Endodermal cell (in vitro differentiated cells): ENCODE measurements at regions not wholly inside any gene's neighbourhood (a gene's known extent, or its start where the extent isn't known, plus 50 kb on each side); places are given as distances from the start of the nearest gene placed in this dataset.
A peak's percentile ranks its signal among the peaks of the same experiment; 100 is the strongest.
"Not testable (repeated sequence)": the region's sequence is repeated elsewhere in the genome, so short reads cannot be mapped to it uniquely, and the experiment has no call there.

Experiments used
- DNase-seq: peaks from one replicate; pipeline ENCODE4 v3.0.0-alpha.2; 2017
- H3K27ac ChIP-seq: 2 replicates; pipeline ENCODE4 v1.5.1; 2013; ENCODE audit warnings: mild to moderate bottlenecking, low read depth, low read length, moderate library complexity
- H3K27me3 ChIP-seq: 2 replicates; pipeline ENCODE4 v1.6.1; 2013; ENCODE audit warnings: mild to moderate bottlenecking, low read length, moderate library complexity; ENCODE audit not compliant: insufficient read depth, control insufficient read depth, poor library complexity, severe bottlenecking
- H3K36me3 ChIP-seq: 2 replicates; pipeline ENCODE4 v1.7.0; 2013; ENCODE audit warnings: mild to moderate bottlenecking, low read length, moderate library complexity; ENCODE audit not compliant: control insufficient read depth, insufficient read depth
- H3K4me1 ChIP-seq: one replicate; pipeline ENCODE4 v1.7.0; 2013; ENCODE audit warnings: low read length; ENCODE audit not compliant: control insufficient read depth, insufficient read depth
- H3K4me3 ChIP-seq: 2 replicates; pipeline ENCODE4 v1.5.1; 2013; ENCODE audit warnings: mild to moderate bottlenecking, low read length, moderate library complexity
- H3K9ac ChIP-seq: 2 replicates; pipeline ENCODE4 v1.6.1; 2013; ENCODE audit warnings: mild to moderate bottlenecking, low read length, moderate library complexity; ENCODE audit not compliant: poor library complexity, severe bottlenecking; ENCODE audit errors: extremely low read depth
- H3K9me3 ChIP-seq: 2 replicates; pipeline ENCODE4 v1.6.1; 2013; ENCODE audit warnings: mild to moderate bottlenecking, low read length, moderate library complexity; ENCODE audit not compliant: control insufficient read depth
- H3K27ac Mint-ChIP-seq: 2 replicates; pipeline ENCODE4 v1.8.0; 2020; ENCODE audit warnings: mixed read lengths
- H3K27me3 Mint-ChIP-seq: 2 replicates; pipeline ENCODE4 v1.8.0; 2021; ENCODE audit warnings: mild to moderate bottlenecking, mixed read lengths; ENCODE audit not compliant: insufficient read depth
- H3K36me3 Mint-ChIP-seq: 2 replicates; pipeline ENCODE4 v1.8.0; 2020; ENCODE audit warnings: low read depth, mixed read lengths
- H3K4me1 Mint-ChIP-seq: 2 replicates; pipeline ENCODE4 v1.8.0; 2020; ENCODE audit warnings: mixed read lengths
- H3K4me3 Mint-ChIP-seq: 2 replicates; pipeline ENCODE4 v1.8.0; 2020; ENCODE audit warnings: mild to moderate bottlenecking, moderate library complexity, mixed read lengths
- H3K9me3 Mint-ChIP-seq: 2 replicates; pipeline ENCODE4 v1.8.0; 2020; ENCODE audit warnings: mild to moderate bottlenecking, mixed read lengths
- WGBS, 2 experiments: methylation state at CpG; one replicate each; pipeline versions ENCODE4 v1.1.5 to v1.1.7; 2013; ENCODE audit warnings: missing lambda C conversion rate in 2 of 2, mixed read lengths in 1 of 2; ENCODE audit not compliant: insufficient coverage in 1 of 2, insufficient read length in 1 of 2; 5-methylcytosine and 5-hydroxymethylcytosine counted together
- TF ChIP-seq, protein P1 (sequence below): fragments of 200-600 bp; sonication (generic); conservative IDR thresholded peaks from 2 replicates; pipeline ENCODE4 v1.5.0; 2021; ENCODE audit warnings: antibody characterized with exemption, mild to moderate bottlenecking

DNA sequence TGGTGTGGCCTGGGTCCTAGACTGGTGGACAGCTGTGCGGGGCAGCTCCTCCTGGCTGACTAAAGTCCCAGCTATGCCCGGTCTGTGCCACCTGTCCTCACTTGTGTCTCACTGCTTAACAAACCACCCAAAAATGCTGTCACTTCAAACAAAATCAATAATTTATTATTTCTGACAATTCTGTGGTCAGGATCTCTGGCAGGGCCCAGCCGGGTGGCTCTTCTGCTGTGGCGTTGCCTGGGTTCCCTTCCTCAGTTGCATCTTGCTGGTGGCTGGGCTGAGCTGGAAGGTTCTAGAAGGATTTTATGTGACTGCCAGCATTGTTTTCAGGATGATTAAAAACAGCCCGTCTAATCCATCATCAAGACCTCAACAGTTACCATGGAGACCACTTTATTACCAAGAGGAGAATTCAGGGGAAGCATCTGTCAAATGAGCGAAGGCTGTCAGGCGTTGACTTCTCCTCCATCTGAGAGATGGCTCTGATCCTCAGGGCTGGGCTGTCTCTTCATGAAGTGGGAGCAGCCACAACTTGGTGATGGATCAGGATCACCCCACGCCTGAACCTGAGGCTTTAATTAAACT, 280.6 kb upstream of the SFSWAP start:
- Histone ChIP-seq H3K9me3 (peaks cover 3% of the 10 kb centered on the region), H3K4me1 (no peaks in the 10 kb centered on the region), H3K27ac (no peak overlapping the region), H3K27me3 (no peaks in the 10 kb centered on the region), H3K9ac (no peak overlapping the region), H3K4me3 (no peak overlapping the region), H3K36me3 (no peaks in the 10 kb centered on the region)
- TF ChIP-seq, protein P1, sequence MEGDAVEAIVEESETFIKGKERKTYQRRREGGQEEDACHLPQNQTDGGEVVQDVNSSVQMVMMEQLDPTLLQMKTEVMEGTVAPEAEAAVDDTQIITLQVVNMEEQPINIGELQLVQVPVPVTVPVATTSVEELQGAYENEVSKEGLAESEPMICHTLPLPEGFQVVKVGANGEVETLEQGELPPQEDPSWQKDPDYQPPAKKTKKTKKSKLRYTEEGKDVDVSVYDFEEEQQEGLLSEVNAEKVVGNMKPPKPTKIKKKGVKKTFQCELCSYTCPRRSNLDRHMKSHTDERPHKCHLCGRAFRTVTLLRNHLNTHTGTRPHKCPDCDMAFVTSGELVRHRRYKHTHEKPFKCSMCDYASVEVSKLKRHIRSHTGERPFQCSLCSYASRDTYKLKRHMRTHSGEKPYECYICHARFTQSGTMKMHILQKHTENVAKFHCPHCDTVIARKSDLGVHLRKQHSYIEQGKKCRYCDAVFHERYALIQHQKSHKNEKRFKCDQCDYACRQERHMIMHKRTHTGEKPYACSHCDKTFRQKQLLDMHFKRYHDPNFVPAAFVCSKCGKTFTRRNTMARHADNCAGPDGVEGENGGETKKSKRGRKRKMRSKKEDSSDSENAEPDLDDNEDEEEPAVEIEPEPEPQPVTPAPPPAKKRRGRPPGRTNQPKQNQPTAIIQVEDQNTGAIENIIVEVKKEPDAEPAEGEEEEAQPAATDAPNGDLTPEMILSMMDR = no peak
- H3K36me3 Mint-ChIP-seq = no peaks in the 10 kb centered on the region
- no peak overlapping the region for H3K4me3 Mint-ChIP-seq
- H3K27me3 Mint-ChIP-seq = peaks cover 31% of the 10 kb centered on the region
- DNase-seq = peak; percentile 41
- H3K4me1 Mint-ChIP-seq = peaks cover 3% of the 10 kb centered on the region
- no peak overlapping the region for H3K27ac Mint-ChIP-seq
- WGBS, 2 experiments = 50 to 75% methylated on average over 2 to 7 of the region's 8 CpGs
- H3K9me3 Mint-ChIP-seq = peaks cover 16% of the 10 kb centered on the region

DNA sequence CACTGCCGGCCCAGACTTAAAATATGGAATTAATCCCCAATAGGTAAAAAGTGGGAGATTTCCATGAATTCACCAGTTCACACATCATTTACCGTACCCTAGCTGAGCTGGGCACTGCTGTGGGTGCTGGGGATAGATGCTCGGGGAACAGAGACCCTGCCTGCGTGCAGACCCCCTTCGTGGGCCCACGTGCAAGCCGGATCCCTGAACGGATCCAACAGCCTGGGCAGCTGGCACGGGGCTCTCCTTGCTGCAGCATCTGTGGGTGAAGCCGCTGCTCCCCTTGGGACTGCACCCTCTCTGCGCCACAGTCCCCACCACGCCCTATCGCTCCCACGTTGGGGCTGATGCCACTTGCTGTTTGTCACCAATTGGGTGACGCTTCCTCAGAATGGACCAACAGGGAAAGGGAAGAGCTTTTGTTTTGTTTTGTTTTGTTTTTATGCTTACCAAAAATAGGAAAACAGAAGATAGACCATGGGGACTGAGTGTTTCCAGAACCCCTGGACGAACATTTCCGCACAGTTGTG, 279.7 kb upstream of the SFSWAP start:
- H3K36me3 ChIP-seq, H3K4me1 ChIP-seq, H3K9me3 Mint-ChIP-seq, H3K36me3 Mint-ChIP-seq, H3K27ac ChIP-seq, H3K4me1 Mint-ChIP-seq, H3K4me3 ChIP-seq, DNase-seq, H3K27ac Mint-ChIP-seq, H3K4me3 Mint-ChIP-seq, H3K27me3 ChIP-seq, H3K9ac ChIP-seq, H3K9me3 ChIP-seq: not testable (repeated sequence)
- peaks cover 37% of the 10 kb centered on the region for H3K27me3 Mint-ChIP-seq
- 92 to 100% methylated on average over 7 to 13 of the region's 17 CpGs for WGBS, 2 experiments

DNA sequence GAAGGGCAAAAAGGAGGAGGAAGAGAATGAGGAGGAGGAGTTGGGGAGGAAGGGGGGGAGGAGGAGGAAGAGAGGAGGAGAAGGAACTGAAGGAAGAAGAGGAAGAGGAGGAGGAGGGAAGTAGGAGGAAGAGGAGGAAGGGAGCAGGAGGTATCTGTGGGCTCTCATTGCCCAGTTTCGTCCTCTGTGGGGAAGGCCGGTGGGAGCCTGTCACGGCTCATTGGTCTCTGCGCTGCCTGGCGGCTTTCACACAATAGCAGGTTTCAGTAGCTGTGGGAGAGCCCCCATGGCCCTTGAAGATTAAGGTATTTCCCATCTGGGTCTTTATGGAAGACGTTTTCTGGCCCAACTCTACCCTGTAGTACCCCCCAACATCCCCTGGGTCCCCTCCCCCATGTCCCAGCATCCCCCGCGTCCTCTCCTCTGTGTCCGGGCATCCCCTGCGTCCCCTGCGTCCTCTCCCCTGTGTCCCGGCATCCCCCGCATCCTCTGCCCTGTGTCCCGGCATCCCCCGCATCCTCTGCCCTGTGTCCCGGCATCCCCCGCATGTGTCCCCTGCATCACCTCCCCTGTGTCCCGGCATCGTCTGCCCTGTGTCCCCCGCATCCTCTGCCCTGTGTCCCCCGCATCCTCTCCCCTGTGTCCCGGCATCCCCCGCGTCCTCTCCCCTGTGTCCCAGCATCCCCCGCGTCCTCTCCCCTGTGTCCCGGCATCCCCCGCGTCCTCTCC, 278.2 kb upstream of the SFSWAP start:
- TF ChIP-seq, protein P1 = no peak
- peak; percentile 48 for DNase-seq
- 90% methylated on average over 5 to 6 of the region's 29 CpGs for WGBS, 2 experiments

More for the DNA sequence above, 278.2 kb upstream of the SFSWAP start:
- Histone ChIP-seq H3K27me3 (no peaks in the 10 kb centered on the region), H3K36me3 (no peaks in the 10 kb centered on the region), H3K4me1 (no peaks in the 10 kb centered on the region), H3K27ac (no peak overlapping the region), H3K4me3 (no peak overlapping the region), H3K9me3 (no peaks in the 10 kb centered on the region), H3K9ac (no peak overlapping the region)
- peaks cover 38% of the 10 kb centered on the region for H3K27me3 Mint-ChIP-seq
- peaks cover 5% of the 10 kb centered on the region for H3K4me1 Mint-ChIP-seq
- no peaks in the 10 kb centered on the region for H3K36me3 Mint-ChIP-seq
- H3K4me3 Mint-ChIP-seq = no peak overlapping the region
- no peak overlapping the region for H3K27ac Mint-ChIP-seq
- peaks cover 7% of the 10 kb centered on the region for H3K9me3 Mint-ChIP-seq
